Esophagus mucosa (tissue), 1 donor: ENCODE measurements at regions not wholly inside any gene's neighbourhood (a gene's known extent, or its start where the extent isn't known, plus 50 kb on each side); places are given as distances from the start of the nearest gene placed in this dataset.

Experiments
- ATAC-seq: fragments of 200-7000 bp; cut with Tn5 transposase; one replicate; pipeline ENCODE4 v1.9.1; 2020
- donor health status: DM: yes; HTN: yes; CAD: no.

- no peak for ATAC-seq
Observed at GRCh38 chr2:144333143-144333555, 186.8 kb downstream of the ZEB2 start.

- peak; percentile 98 for ATAC-seq
Observed at GRCh38 chr2:144332356-144333142, 187.4 kb downstream of the ZEB2 start.

GRCh38 chr2:144331674-144332355 is 188.1 kb downstream of the ZEB2 start:
- ATAC-seq = peak; percentile 37

GRCh38 chr2:144330951-144331673 is 188.8 kb downstream of the ZEB2 start:
- ATAC-seq = no peak

GRCh38 chr2:144329472-144329871 is 190.4 kb downstream of the ZEB2 start:
- no peak for ATAC-seq

GRCh38 chr2:144328938-144329337 is 191.0 kb downstream of the ZEB2 start:
- no peak for ATAC-seq

GRCh38 chr2:144326825-144327224 is 193.1 kb downstream of the ZEB2 start:
- ATAC-seq = no peak

- no peak for ATAC-seq
Observed at GRCh38 chr2:144325086-144325485, 194.8 kb downstream of the ZEB2 start.

GRCh38 chr2:144324446-144325045 is 195.4 kb downstream of the ZEB2 start:
- no peak for ATAC-seq

- peak; percentile 49 for ATAC-seq
Observed at GRCh38 chr2:144323946-144324345, 196.0 kb downstream of the ZEB2 start.

- no peak for ATAC-seq
Observed at GRCh38 chr2:144322379-144322778, 197.5 kb downstream of the ZEB2 start.

GRCh38 chr2:144320491-144320890 is 199.4 kb downstream of the ZEB2 start:
- ATAC-seq = peak; percentile 65

- no peak for ATAC-seq
Observed at GRCh38 chr2:144317071-144317738, 202.7 kb downstream of the ZEB2 start.

GRCh38 chr2:144310889-144311608 is 208.9 kb downstream of the ZEB2 start:
- no peak for ATAC-seq

- no peak for ATAC-seq
Observed at GRCh38 chr2:144310484-144310883, 209.4 kb downstream of the ZEB2 start.

- ATAC-seq = no peak
Observed at GRCh38 chr2:144307711-144308110, 212.2 kb downstream of the ZEB2 start.

- ATAC-seq = no peak
Observed at GRCh38 chr2:144304202-144304601, 215.7 kb downstream of the ZEB2 start.

- no peak for ATAC-seq
Observed at GRCh38 chr2:144300632-144301031, 219.3 kb downstream of the ZEB2 start.

GRCh38 chr2:144290276-144290675 is 229.6 kb downstream of the ZEB2 start:
- ATAC-seq = no peak

GRCh38 chr2:144288438-144288837 is 231.5 kb downstream of the ZEB2 start:
- ATAC-seq = no peak

- no peak for ATAC-seq
Observed at GRCh38 chr2:144285324-144285723, 234.6 kb downstream of the ZEB2 start.

GRCh38 chr2:144281476-144281875 is 238.4 kb downstream of the ZEB2 start:
- no peak for ATAC-seq
